LNCaP clone FGC (cell line): ENCODE measurements at regions not wholly inside any gene's neighbourhood (a gene's known extent, or its start where the extent isn't known, plus 50 kb on each side); places are given as distances from the start of the nearest gene placed in this dataset.

ENCODE experiments used
- DNase-seq: peaks from one replicate; pipeline ENCODE4 v3.0.0-alpha.2; 2011; ENCODE audit warnings: low read depth
- H3K4me3 ChIP-seq: 2 replicates; pipeline ENCODE4 v1.5.1; 2011; ENCODE audit warnings: mild to moderate bottlenecking, low read depth, low read length, control low read depth
- CTCF ChIP-seq: IDR thresholded peaks from 2 replicates; pipeline ENCODE4 v1.5.1; 2012; ENCODE audit warnings: mild to moderate bottlenecking; ENCODE audit not compliant: control insufficient read depth, insufficient read depth; ENCODE audit errors: extremely low read depth

- H3K4me3 ChIP-seq, result no peak overlapping the region
- no peak for DNase-seq
- TF ChIP-seq CTCF, result no peak
These were observed 141.7 kb upstream of the GUCY1A1 start for GRCh38 chr4:155524926-155525455.

DNA sequence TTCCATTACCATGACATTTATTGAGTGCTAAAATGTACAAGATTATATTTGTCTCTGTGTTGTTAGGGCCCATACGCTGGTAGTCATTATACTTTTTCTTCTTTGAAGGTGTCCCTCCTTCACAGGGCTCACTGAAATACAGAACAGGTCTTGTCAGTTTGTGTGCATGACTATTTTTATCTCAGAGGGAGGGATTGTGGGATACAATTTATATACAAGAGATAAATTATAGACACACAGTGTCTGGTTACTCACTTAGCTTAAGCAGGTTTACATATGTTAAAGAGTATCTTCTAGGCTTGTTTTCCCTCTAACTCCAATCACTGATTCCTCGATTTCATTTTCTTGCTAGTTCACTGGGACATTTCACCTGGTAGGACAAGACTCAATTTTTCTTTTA lies 143.3 kb upstream of the GUCY1A1 start:
- no peak for DNase-seq
- TF ChIP-seq CTCF, result no peak
- no peak overlapping the region for H3K4me3 ChIP-seq

DNA sequence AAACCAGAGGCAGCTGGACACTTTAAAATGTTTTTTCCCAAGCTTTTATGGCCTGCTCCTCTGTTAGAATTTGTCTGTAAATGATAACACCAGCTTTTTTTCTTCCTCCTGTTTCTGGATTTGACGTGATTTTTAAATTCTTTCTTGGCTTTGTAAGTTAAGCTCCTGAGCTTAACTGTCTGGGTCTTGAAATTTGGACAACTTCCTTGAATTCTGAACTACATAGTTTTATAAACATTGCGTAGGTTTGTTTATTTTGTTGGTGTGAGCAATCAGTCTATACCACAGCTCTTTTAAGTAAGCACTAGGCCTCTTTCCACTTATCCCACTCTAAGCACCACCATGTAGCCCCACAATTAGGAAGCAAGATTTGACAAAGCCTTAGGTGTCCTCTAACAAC lies 144.4 kb upstream of the GUCY1A1 start:
- no peak overlapping the region for H3K4me3 ChIP-seq
- no peak for TF ChIP-seq CTCF

DNA sequence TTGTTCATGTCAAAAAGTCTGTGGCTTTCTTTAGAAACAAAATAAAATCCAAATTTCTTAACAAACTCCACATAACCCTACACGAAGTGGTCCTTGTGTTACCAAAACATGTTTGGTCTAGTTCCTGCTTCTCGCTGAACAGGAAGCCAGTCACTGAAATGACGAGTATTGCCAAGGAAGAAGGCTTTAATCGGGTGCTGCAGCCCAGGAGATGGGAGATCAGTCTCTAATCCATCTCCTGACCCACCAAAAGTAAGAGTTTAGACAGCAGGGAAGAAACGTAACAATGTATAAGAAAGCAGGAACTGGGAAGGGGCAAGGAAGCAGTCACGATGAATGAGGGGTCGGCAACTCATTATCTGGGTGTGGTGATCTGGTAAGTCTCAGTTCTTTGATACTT lies 144.6 kb upstream of the MAP9 start:
- no peak for DNase-seq
- H3K4me3 ChIP-seq, result no peak overlapping the region
- TF ChIP-seq CTCF, result no peak

More for the DNA sequence above, 144.4 kb upstream of the GUCY1A1 start:
- DNase-seq, result no peak

DNA sequence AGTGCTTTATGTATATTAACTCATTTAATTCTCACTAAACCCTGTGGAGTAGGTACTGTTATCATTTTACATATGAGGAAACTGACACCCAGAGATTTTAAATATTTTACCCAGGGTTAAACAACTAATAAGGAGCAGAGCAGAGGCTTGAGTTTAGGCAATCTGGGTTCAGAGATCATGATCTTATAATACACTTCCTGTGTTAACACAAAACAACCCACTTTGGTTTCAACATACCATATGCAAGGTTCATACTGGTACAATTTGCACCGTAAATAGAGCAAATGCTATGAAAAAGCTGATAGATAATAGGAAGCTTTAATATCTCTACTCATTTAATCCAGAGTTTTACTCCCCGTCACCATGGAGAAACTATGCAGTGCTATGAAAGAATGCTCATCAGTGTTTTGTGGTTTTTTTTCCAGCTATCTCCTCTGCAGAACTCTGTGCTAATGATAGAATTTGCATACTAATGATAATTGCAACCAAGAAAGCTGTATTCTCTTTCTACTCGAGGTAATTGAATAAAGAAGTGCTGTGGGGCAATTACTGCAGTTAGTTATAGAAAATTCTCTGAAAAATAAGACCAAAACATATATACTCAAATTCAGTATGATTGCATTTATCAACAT lies 138.8 kb upstream of the MAP9 start:
- H3K4me3 ChIP-seq, result no peak overlapping the region
- no peak for TF ChIP-seq CTCF
- DNase-seq, result no peak

- no peak for TF ChIP-seq CTCF
- no peak for DNase-seq
- no peak overlapping the region for H3K4me3 ChIP-seq
These were observed 137.9 kb upstream of the MAP9 start for GRCh38 chr4:155514628-155515027.

DNA sequence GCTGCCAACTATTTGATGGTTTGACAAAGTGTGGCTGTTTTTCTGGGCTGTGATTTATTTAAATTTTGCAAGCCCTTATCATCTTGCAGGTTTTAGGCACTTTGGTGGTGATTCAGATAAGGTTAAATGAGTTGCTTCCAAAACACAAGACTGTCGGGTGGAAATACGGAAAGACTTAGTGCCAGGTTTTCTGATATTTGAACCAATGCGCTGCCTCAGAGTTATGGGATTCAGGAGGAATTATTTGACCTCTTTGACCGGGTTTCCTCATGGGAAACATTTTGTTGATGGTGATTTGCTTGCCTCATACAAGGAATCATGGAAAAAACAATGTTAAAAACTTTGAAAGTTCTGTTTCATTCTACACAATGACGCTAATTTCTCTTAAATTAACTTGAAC lies 136.1 kb upstream of the MAP9 start:
- DNase-seq, result no peak
- no peak overlapping the region for H3K4me3 ChIP-seq
- no peak for TF ChIP-seq CTCF
